Mucosa of rectum (tissue), 2 donors: ENCODE measurements at regions not wholly inside any gene's neighbourhood (a gene's known extent, or its start where the extent isn't known, plus 50 kb on each side); places are given as distances from the start of the nearest gene placed in this dataset.

Experiments
- H3K27ac ChIP-seq, 2 donors: one replicate each; pipeline ENCODE4 v1.7.0; 2013; ENCODE audit warnings: inconsistent platforms in 2 of 2, low read depth in 2 of 2, low read length in 2 of 2
- H3K27me3 ChIP-seq, 2 donors: one replicate each; pipeline ENCODE4 v1.7.0; 2013; ENCODE audit warnings: low read length in 2 of 2; ENCODE audit not compliant: control insufficient read depth in 2 of 2, insufficient read depth in 2 of 2
- H3K36me3 ChIP-seq, 2 donors: one replicate each; pipeline ENCODE4 v1.7.0; 2013; ENCODE audit warnings: low read length in 2 of 2; ENCODE audit not compliant: control insufficient read depth in 2 of 2, insufficient read depth in 2 of 2
- H3K4me1 ChIP-seq, 2 donors: one replicate each; pipeline ENCODE4 v1.7.0; 2013; ENCODE audit warnings: low read length in 2 of 2, mild to moderate bottlenecking in 1 of 2; ENCODE audit not compliant: control insufficient read depth in 2 of 2, insufficient read depth in 2 of 2
- H3K4me3 ChIP-seq, 2 donors: one replicate each; pipeline ENCODE4 v1.7.0; 2013; ENCODE audit warnings: low read length in 2 of 2
- H3K9ac ChIP-seq, 2 donors: one replicate each; pipeline ENCODE4 v1.7.0; 2013; ENCODE audit warnings: low read length in 2 of 2, low read depth in 1 of 2, mild to moderate bottlenecking in 1 of 2
- H3K9me3 ChIP-seq, 2 donors: one replicate each; pipeline ENCODE4 v1.7.0; 2013; ENCODE audit warnings: low read length in 2 of 2; ENCODE audit not compliant: control insufficient read depth in 2 of 2
- donor health status: healthy.
- donor health status: Normal muscosa, but diverticular disease.

DNA sequence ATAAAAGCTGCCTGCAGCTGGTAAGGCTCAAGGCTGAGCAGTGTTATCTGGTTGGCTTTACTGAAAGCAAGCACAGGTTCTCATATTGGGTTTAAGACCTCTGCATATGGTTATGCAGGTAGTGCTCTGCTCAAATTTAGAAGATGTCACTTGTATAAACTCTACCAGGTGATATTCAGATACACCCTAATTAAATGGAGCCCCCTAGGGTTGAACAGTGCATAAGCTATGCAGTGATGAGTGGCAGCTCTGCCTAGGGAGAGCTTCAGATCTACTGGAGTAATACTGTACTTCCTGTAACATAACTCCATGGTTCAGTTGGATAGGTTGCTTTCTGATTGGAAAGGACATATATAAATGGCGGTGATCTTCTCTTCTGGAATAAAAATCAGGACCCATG is 222.7 kb downstream of the CYRIA start:
- H3K9me3 ChIP-seq: no peaks in the 10 kb centered on the region
- H3K36me3 ChIP-seq: no peaks in the 10 kb centered on the region
- no peak overlapping the region for H3K4me3 ChIP-seq
- no peaks in the 10 kb centered on the region for H3K27me3 ChIP-seq
- no peak overlapping the region for H3K27ac ChIP-seq
- no peak overlapping the region for H3K9ac ChIP-seq
- no peaks in the 10 kb centered on the region for H3K4me1 ChIP-seq

DNA sequence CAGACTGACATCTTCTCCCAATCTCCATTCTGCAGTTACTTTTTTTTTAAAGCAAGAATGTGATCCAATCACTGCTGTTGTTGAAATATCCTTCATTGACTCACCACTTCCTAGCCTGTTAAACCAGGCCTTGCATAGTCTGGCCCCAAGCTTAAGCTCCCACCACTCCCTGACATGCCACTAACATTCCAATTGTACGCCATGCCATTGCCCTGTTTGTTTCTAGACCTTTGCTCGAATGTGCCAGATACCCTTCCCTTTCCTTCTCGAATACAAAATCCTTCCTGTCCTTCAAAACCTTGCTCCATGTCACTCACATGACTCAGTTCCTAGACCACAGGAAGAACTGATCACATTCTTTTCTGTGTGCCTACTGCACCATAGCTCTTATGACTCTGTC is 224.2 kb downstream of the CYRIA start:
- H3K4me3 ChIP-seq: no peak overlapping the region
- H3K27me3 ChIP-seq: no peaks in the 10 kb centered on the region
- H3K27ac ChIP-seq: no peak overlapping the region
- no peak overlapping the region for H3K9ac ChIP-seq
- H3K4me1 ChIP-seq: no peaks in the 10 kb centered on the region
- no peaks in the 10 kb centered on the region for H3K9me3 ChIP-seq
- H3K36me3 ChIP-seq: no peaks in the 10 kb centered on the region

DNA sequence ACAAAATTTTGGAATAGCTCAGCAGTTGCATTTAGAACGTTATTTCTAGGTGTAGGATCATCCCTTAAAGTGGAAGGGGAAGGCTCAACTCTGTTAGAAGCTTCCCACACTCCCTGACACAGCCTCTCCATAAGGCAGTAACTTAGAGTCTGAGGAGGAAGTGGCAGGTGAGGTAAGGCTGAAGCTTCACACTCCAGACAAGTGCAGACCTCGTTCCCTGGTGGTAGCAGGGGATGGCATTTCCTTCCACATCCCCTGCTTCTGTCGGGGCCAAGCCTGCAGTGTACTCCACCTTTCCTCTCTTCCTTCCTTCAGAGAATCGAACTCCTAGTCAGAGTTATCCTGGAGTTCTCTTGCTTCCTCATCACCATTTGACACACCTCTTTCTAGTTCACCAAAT is 224.7 kb downstream of the CYRIA start:
- Histone ChIP-seq H3K4me3 (no peak overlapping the region), H3K9ac (no peak overlapping the region), H3K36me3 (no peaks in the 10 kb centered on the region), H3K27me3 (no peaks in the 10 kb centered on the region), H3K9me3 (no peaks in the 10 kb centered on the region), H3K27ac (no peak overlapping the region), H3K4me1 (no peaks in the 10 kb centered on the region)

DNA sequence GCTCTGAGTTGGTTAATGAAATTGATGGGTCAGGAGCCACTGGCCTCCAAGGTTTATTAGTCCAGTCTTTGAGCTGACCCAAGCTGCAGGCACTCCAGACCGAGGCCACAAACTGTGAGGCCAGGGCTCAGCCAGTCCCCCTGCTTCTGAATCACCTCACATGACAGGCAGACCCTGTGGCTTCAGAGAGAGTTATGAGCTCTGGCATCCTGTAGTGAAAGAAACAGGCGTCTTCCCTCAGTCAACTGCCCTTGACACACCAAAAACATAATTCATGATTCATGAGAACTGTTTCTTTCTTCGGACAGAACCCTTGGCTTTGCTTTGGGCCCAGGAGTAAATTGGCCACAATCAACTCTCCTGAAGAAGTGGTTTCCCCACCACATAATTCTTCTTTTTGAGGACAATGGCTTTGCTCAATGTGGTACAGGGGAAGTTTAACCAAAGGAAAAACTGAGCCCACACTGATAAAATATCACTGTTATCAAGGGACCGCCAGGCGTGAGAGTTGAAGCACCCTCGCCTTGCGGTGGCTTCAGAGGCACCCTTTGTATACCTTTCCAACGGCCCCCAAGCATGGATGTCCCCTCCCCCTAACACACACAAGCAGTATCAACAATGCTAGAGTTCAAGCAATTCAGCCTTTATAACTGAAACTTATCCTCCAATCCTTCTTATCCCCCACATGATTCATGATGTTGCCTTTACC is 226.9 kb downstream of the CYRIA start:
- no peaks in the 10 kb centered on the region for H3K27me3 ChIP-seq
- H3K36me3 ChIP-seq: no peaks in the 10 kb centered on the region
- H3K9ac ChIP-seq: no peak overlapping the region
- H3K9me3 ChIP-seq: no peaks in the 10 kb centered on the region
- H3K27ac ChIP-seq: no peak overlapping the region
- H3K4me1 ChIP-seq: no peaks in the 10 kb centered on the region
- H3K4me3 ChIP-seq: no peak overlapping the region

DNA sequence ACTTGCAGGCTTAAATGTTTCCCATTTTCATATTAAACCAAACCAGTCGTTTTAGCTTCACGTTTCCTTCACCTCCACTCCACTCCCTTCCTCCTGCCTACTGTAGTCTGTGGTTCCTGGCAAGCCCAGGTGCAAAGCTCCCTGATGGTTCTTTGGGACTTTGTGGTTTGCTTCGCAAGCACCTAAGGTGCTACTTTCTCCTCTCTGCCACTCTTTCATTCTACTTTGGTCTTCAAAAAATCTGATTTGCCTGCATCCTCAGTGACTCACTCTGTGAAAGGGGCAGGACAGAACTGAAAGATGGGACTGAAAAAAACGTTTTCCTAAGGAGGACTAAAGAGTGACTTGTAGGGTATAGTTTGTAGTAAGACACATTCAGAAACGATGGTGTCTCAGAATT is 228.4 kb downstream of the CYRIA start:
- Histone ChIP-seq H3K9me3 (no peaks in the 10 kb centered on the region), H3K4me3 (no peak overlapping the region), H3K9ac (no peak overlapping the region), H3K27me3 (no peaks in the 10 kb centered on the region), H3K4me1 (no peaks in the 10 kb centered on the region), H3K27ac (no peak overlapping the region), H3K36me3 (no peaks in the 10 kb centered on the region)

DNA sequence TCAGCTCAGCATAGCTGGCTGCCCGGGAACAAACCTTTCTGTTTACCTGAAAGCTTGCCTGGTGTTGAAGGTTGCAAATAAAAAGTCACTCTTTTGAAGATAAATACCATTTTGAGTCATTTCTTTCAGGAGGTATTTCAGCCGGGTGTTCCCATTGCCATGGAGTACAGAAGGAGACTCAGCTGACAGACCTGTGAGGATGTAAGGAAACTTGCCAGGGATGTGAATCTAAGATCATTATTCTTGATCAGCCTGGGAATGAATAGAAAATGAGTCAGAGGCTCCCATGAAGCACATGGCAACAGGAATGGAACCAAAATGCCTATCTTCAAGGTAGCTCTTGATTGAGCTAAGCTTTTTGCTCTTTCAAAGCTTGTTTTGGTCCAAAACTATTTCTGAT is 231.2 kb downstream of the CYRIA start:
- H3K4me3 ChIP-seq: no peak overlapping the region
- H3K4me1 ChIP-seq: no peaks in the 10 kb centered on the region
- no peaks in the 10 kb centered on the region for H3K9me3 ChIP-seq
- H3K9ac ChIP-seq: no peak overlapping the region
- no peaks in the 10 kb centered on the region for H3K36me3 ChIP-seq
- no peak overlapping the region for H3K27ac ChIP-seq
- H3K27me3 ChIP-seq: no peaks in the 10 kb centered on the region

DNA sequence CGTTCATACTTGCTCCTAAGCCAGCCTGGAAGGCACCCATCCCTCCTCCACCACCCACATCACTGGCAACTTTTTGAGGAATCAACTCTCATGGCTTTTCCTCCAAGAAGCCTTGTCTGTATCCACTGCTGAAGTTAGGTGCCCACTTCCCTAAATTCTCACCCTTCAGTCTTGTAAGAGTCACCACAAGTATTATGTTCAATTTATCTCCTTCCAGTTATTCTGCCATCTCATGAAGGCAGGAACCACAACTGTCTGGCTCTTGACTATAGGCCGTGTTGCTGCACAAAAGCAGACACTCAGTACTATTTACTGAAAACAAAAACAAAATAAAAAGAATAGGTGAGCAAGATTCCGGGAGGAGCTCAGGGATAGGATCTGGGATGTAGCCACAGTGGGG is 234.8 kb downstream of the CYRIA start:
- no peaks in the 10 kb centered on the region for H3K27me3 ChIP-seq

DNA sequence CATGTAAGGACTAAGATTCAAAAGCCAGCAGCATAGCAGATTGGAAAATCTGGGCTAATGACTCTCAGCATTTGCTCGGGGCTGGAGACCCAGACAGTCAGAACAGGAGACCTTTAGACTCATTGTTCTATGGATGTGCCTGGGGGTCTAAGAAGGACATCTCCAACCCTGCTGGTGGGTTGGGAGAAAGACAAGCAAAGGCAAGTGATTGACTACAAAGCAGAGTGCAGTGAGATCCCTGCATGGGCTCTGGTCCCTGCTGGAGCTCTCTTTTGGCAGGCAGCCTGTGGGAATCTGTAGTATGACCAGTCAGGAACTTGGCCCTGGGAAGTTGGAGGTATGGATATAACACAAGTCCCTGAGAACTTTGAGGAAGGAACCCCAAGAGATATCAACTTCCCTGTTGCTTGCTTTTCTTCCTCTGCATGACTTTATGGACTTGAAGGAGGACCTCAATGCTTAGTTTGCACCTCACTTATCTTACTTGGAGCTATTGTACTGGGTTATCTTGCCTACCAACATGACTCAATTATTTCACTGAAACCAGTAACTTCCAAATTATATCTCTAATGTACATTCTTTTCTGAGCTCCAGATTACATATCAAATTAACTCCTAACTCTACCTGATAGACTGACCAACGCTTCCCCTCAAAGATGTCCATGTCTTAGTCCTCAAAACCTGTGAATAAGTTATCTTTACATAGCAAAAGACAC is 236.0 kb downstream of the CYRIA start:
- Histone ChIP-seq H3K27me3 (no peaks in the 10 kb centered on the region), H3K4me1 (no peaks in the 10 kb centered on the region), H3K9ac (no peak overlapping the region), H3K27ac (no peak overlapping the region), H3K36me3 (no peaks in the 10 kb centered on the region), H3K4me3 (no peak overlapping the region), H3K9me3 (no peaks in the 10 kb centered on the region)

More for the DNA sequence above, 234.8 kb downstream of the CYRIA start:
- Histone ChIP-seq H3K27ac (no peak overlapping the region), H3K4me3 (no peak overlapping the region), H3K9ac (no peak overlapping the region), H3K9me3 (no peaks in the 10 kb centered on the region), H3K36me3 (no peaks in the 10 kb centered on the region), H3K4me1 (no peaks in the 10 kb centered on the region)

DNA sequence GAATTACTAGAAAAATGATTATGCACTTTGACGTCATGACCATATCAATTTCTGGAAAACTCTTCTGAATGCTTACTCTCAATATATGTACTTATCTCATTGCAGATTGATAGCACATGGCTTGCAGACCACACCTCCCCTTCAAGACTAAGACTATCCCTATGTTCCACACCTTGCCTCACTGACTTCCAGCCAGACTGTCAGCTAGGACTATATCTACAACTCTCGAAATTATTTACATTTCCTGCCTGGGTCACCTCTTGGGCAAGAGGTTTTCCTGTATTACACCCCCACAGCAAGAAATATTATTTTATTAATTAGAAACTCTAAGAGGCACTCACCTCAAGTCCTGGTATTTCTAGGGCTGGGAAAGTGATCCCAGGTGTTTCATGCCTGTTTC is 236.6 kb downstream of the CYRIA start:
- Histone ChIP-seq H3K4me3 (no peak overlapping the region), H3K27ac (no peak overlapping the region)

DNA sequence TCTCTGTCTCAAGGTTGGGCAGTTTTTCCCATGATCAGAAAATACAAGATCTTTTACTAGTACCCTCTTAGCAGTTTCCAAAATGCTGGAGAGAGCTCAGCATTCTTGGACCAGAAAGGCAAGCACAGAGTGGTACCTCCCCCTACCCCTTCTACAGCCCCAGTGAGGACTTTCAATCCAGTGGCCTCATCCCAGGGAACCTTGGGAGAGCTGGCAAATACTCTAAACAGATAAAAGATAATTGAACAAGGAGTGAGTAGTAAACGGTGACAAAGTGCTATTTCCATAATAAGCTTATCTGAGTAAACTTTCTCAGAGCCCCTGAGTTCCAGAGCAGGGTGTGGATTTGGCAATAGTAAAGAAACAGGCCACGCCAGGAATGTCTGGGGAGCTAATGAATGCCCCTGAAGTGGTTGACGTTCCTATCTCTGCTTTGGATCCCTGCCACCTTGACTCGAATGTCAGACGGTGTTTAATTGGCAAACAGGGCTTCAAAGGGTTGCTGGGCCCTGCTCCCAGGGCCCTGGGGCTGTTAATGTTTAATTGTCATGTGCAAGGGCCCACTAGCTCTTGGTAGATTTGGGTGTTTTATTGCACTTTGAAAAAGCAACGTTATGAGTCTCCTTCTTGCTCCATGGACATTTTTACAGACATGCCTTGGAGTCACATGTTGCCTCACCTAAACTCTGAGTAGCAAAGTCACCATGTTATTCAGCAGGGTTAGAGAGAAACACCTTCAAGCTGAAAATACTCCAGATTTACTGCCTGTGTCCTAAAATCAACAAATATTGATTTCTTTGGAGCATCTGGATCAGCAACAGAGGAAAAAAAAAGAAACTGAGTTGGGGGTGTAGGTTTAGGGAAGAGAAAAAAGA is 239.9 kb downstream of the CYRIA start:
- Histone ChIP-seq H3K4me1 (no peaks in the 10 kb centered on the region), H3K4me3 (no peak overlapping the region), H3K9me3 (no peaks in the 10 kb centered on the region), H3K27ac (no peak overlapping the region), H3K27me3 (no peaks in the 10 kb centered on the region), H3K9ac (no peak overlapping the region), H3K36me3 (no peaks in the 10 kb centered on the region)

More for the DNA sequence above, 236.6 kb downstream of the CYRIA start:
- Histone ChIP-seq H3K9ac (no peak overlapping the region), H3K4me1 (no peaks in the 10 kb centered on the region), H3K36me3 (no peaks in the 10 kb centered on the region), H3K9me3 (no peaks in the 10 kb centered on the region), H3K27me3 (no peaks in the 10 kb centered on the region)
